Endothelial cell of umbilical vein (primary cell): ENCODE measurements at regions not wholly inside any gene's neighbourhood (a gene's known extent, or its start where the extent isn't known, plus 50 kb on each side); places are given as distances from the start of the nearest gene placed in this dataset.

Source experiments
- EZH2 ChIP-seq: IDR thresholded peaks from 2 replicates; pipeline ENCODE4 v1.6.1; 2012; ENCODE audit warnings: borderline replicate concordance, low read depth, mild to moderate bottlenecking, moderate library complexity, low read length, inconsistent platforms; ENCODE audit not compliant: severe bottlenecking
- GATA2 ChIP-seq: IDR thresholded peaks from 2 replicates; pipeline ENCODE4 v1.7.0; 2011; ENCODE audit warnings: low read depth, mild to moderate bottlenecking, moderate library complexity, mixed read lengths, low read length; ENCODE audit not compliant: insufficient read length, insufficient read depth
- POLR2A ChIP-seq: IDR thresholded peaks from 2 replicates; pipeline ENCODE4 v1.6.1; 2012; ENCODE audit warnings: low read depth, mild to moderate bottlenecking, control low read depth, low read length
- POLR2AphosphoS5 ChIP-seq: IDR thresholded peaks from 2 replicates; pipeline ENCODE4 v1.6.1; 2012; ENCODE audit warnings: low read depth, mild to moderate bottlenecking, control low read depth, low read length, moderate library complexity; ENCODE audit not compliant: insufficient read depth
- TF ChIP-seq, protein P1 (sequence below), 2 donors: IDR thresholded peaks; 1 replicate in 1 of 2; 2 replicates in 1 of 2; pipeline ENCODE4 v1.5.1; 2011; ENCODE audit warnings: low read length in 2 of 2, mild to moderate bottlenecking in 2 of 2, moderate library complexity in 2 of 2, control low read depth in 1 of 2, inconsistent platforms in 1 of 2, low read depth in 1 of 2; ENCODE audit not compliant: insufficient read depth in 1 of 2; ENCODE audit errors: extremely low read depth in 1 of 2
- TF ChIP-seq, protein P2 (sequence below): IDR thresholded peaks from 2 replicates; pipeline ENCODE4 v1.6.1; 2011; ENCODE audit not compliant: insufficient read depth, insufficient read length

DNA sequence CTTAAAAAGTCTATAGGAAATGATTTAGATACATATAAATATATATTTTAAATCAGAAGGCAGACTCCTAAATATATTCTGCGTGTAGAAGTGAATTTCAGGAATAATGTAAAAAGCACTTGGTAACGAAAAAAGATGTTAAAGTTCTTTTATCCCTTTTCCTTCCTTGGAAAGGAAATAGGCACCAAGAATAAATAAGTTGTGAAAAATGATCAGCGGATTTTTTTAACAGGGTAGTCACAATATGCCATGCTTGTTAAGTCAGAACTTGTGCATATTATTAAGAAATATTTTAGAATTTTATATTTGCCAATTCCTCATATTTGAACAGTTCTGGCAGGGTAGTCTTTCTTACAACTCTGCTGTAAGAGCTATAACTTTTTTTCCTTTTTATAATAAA is 173.8 kb downstream of the CD83 start:
- TF ChIP-seq, protein P1, sequence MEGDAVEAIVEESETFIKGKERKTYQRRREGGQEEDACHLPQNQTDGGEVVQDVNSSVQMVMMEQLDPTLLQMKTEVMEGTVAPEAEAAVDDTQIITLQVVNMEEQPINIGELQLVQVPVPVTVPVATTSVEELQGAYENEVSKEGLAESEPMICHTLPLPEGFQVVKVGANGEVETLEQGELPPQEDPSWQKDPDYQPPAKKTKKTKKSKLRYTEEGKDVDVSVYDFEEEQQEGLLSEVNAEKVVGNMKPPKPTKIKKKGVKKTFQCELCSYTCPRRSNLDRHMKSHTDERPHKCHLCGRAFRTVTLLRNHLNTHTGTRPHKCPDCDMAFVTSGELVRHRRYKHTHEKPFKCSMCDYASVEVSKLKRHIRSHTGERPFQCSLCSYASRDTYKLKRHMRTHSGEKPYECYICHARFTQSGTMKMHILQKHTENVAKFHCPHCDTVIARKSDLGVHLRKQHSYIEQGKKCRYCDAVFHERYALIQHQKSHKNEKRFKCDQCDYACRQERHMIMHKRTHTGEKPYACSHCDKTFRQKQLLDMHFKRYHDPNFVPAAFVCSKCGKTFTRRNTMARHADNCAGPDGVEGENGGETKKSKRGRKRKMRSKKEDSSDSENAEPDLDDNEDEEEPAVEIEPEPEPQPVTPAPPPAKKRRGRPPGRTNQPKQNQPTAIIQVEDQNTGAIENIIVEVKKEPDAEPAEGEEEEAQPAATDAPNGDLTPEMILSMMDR (IDR thresholded peaks at IDR 0.05; ENCODE audit: extremely low read depth in 1 of 2, insufficient read depth in 1 of 2, low read depth in 1 of 2, low read length in 2 of 2), result no peak
- no peak for TF ChIP-seq POLR2AphosphoS5
- no peak for TF ChIP-seq POLR2A
- TF ChIP-seq EZH2, result no peak
- no peak for TF ChIP-seq GATA2
- TF ChIP-seq, protein P2, sequence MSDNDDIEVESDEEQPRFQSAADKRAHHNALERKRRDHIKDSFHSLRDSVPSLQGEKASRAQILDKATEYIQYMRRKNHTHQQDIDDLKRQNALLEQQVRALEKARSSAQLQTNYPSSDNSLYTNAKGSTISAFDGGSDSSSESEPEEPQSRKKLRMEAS, result no peak
